Erythroblast (primary cell): ENCODE measurements at regions not wholly inside any gene's neighbourhood (a gene's known extent, or its start where the extent isn't known, plus 50 kb on each side); places are given as distances from the start of the nearest gene placed in this dataset.

Experiments
- GATA1 ChIP-seq: IDR thresholded peaks from 2 replicates; pipeline ENCODE4 v1.6.1; 2011; ENCODE audit warnings: low read depth, mild to moderate bottlenecking, control low read depth, low read length, moderate library complexity
- POLR2A ChIP-seq: IDR thresholded peaks from 2 replicates; pipeline ENCODE4 v1.6.1; 2011; ENCODE audit warnings: mild to moderate bottlenecking, low read length

GRCh38 chr5:124639095-124639665 lies 107.3 kb downstream of the ZNF608 start:
- TF ChIP-seq POLR2A (no peak), GATA1 (no peak)
